HCT116 (cell line): ENCODE measurements at regions not wholly inside any gene's neighbourhood (a gene's known extent, or its start where the extent isn't known, plus 50 kb on each side); places are given as distances from the start of the nearest gene placed in this dataset.

ENCODE experiments used
- ATAC-seq: fragments of 200-7000 bp; cut with Tn5 transposase; 2 replicates; pipeline ENCODE4 v1.9.1; 2020; ENCODE audit warnings: mild to moderate bottlenecking, moderate library complexity
- BruUV-seq: library from RNA; stranded (reverse); fragments of 400-500 nt; replicated peaks from 2 replicates; lab custom pipeline; 2021; lab: Mats Ljungman, UMichigan
- CTCF ChIA-PET: fragments of 300-600 bp; sonication (Branson Sonifier 250); formaldehyde crosslinking; loops from one replicate; lab custom pipeline; 2021; ENCODE audit warnings: antibody characterized with exemption; lab: Charles Lee
- POLR2A ChIA-PET: fragments of 300-600, 350-600 bp; sonication (Branson Sonifier 250); formaldehyde crosslinking; loops from one replicate; lab custom pipeline; 2021; ENCODE audit warnings: antibody characterized with exemption; lab: Charles Lee
- RAD21 ChIA-PET, 2 experiments: fragments of 300-600 bp; sonication (Branson Sonifier 250); formaldehyde crosslinking; loops; one replicate each; lab custom pipeline; 2023; ENCODE audit warnings: low total read pairs in 2 of 2; ENCODE audit not compliant: uncharacterized antibody in 2 of 2, unreplicated experiment in 2 of 2, low non-redundant PET in 1 of 2; lab: Charles Lee
- DNase-seq: peaks from one replicate; pipeline ENCODE4 v3.0.0-alpha.2; 2010; ENCODE audit warnings: low read depth, low spot score
- H2AFZ ChIP-seq: fragments of 200-600 bp; shearing (Covaris generic), sonication (generic); 2 replicates; pipeline ENCODE4 v1.6.1; 2017; ENCODE audit warnings: low read depth, mixed run types, mixed read lengths, antibody characterized with exemption, low read length; ENCODE audit not compliant: poor library complexity, severe bottlenecking
- H3K27ac ChIP-seq: 2 replicates; pipeline ENCODE4 v1.5.1; 2012; ENCODE audit warnings: low read depth, low read length
- H3K27me3 ChIP-seq: fragments of 200-600 bp; sonication (generic); 2 replicates; pipeline ENCODE4 v1.6.1; 2016; ENCODE audit warnings: mixed run types, low read length, mixed read lengths; ENCODE audit not compliant: insufficient read depth
- H3K36me3 ChIP-seq, 2 experiments: fragments of 200-500 bp in 1 of 2; fragments of 200-600 bp in 1 of 2; sonication (Bioruptor generic) in 1 of 2; sonication (generic) in 1 of 2; 2 replicates each; pipeline versions ENCODE4 v1.5.1 to v1.6.1; 2014 to 2016; ENCODE audit warnings: low read length in 2 of 2, inconsistent platforms in 1 of 2, mixed read lengths in 1 of 2, mixed run types in 1 of 2; ENCODE audit not compliant: insufficient read depth in 2 of 2, control insufficient read depth in 1 of 2
- H3K4me1 ChIP-seq, 2 experiments: fragments of 200-600 bp in 1 of 2; sonication (generic) in 1 of 2; 2 replicates each; pipeline versions ENCODE4 v1.5.1 to v1.6.1; 2012 to 2017; ENCODE audit warnings: low read length in 2 of 2, inconsistent platforms in 1 of 2, mild to moderate bottlenecking in 1 of 2, mixed read lengths in 1 of 2, mixed run types in 1 of 2, moderate library complexity in 1 of 2; ENCODE audit not compliant: insufficient read depth in 2 of 2, control insufficient read depth in 1 of 2
- H3K4me2 ChIP-seq: fragments of 200-600 bp; sonication (generic); 2 replicates; pipeline ENCODE4 v1.6.1; 2017; ENCODE audit warnings: mixed run types, low read length, mixed read lengths
- H3K4me3 ChIP-seq, 2 experiments: fragments of 200-600 bp in 1 of 2; sonication (generic) in 1 of 2; replicated peaks in 1 of 2; 2 replicates each; pipeline ENCODE4 v1.5.1; 2011 to 2016; ENCODE audit warnings: low read length in 2 of 2, control low read depth in 1 of 2, low read depth in 1 of 2, mild to moderate bottlenecking in 1 of 2, mixed read lengths in 1 of 2, mixed run types in 1 of 2
- H3K79me2 ChIP-seq: fragments of 200-600 bp; sonication (generic); 2 replicates; pipeline ENCODE4 v1.6.1; 2017; ENCODE audit warnings: mild to moderate bottlenecking, mixed run types, low read length, moderate library complexity, mixed read lengths; ENCODE audit not compliant: insufficient read depth
- H3K9ac ChIP-seq: fragments of 200-600 bp; sonication (generic); 2 replicates; pipeline ENCODE4 v1.6.1; 2016; ENCODE audit warnings: low read length, mixed read lengths
- H3K9me2 ChIP-seq: fragments of 200-600 bp; sonication (generic), shearing (Covaris generic); 2 replicates; pipeline ENCODE4 v1.6.1; 2017; ENCODE audit warnings: mixed run types, mild to moderate bottlenecking, moderate library complexity; ENCODE audit not compliant: insufficient read depth
- H3K9me3 ChIP-seq, 2 experiments: fragments of 200-500 bp in 1 of 2; fragments of 200-600 bp in 1 of 2; sonication (Bioruptor generic) in 1 of 2; sonication (generic) in 1 of 2; 2 replicates each; pipeline ENCODE4 v1.6.1; 2014 to 2017; ENCODE audit warnings: low read length in 2 of 2, mixed read lengths in 2 of 2, inconsistent platforms in 1 of 2, low read depth in 1 of 2, mild to moderate bottlenecking in 1 of 2, mixed run types in 1 of 2, moderate library complexity in 1 of 2; ENCODE audit not compliant: control insufficient read depth in 1 of 2, insufficient read depth in 1 of 2
- H4K20me1 ChIP-seq: fragments of 200-600 bp; sonication (generic), shearing (Covaris generic); 2 replicates; pipeline ENCODE4 v1.6.1; 2017; ENCODE audit warnings: mixed run types, mild to moderate bottlenecking, moderate library complexity; ENCODE audit not compliant: insufficient read depth
- CBX3 ChIP-seq: IDR thresholded peaks from 2 replicates; pipeline ENCODE4 v1.6.1; 2012; ENCODE audit warnings: low read depth
- CEBPB ChIP-seq: IDR thresholded peaks from 2 replicates; pipeline ENCODE4 v1.6.1; 2012; ENCODE audit warnings: low read depth
- EGR1 ChIP-seq: IDR thresholded peaks from 2 replicates; pipeline ENCODE4 v1.6.1; 2012; ENCODE audit warnings: low read depth
- EZH2 ChIP-seq: fragments of 200-600 bp; sonication (generic); IDR thresholded peaks from 2 replicates; pipeline ENCODE4 v1.6.1; 2017; ENCODE audit warnings: antibody characterized with exemption, mixed run types
- EZH2phosphoT487 ChIP-seq: fragments of 200-600 bp; IDR thresholded peaks from 2 replicates; pipeline ENCODE4 v1.6.1; 2018; ENCODE audit warnings: antibody characterized with exemption, borderline replicate concordance
- FOSL1 ChIP-seq: IDR thresholded peaks from 2 replicates; pipeline ENCODE4 v1.6.1; 2012; ENCODE audit warnings: low read depth
- POLR2AphosphoS5 ChIP-seq: IDR thresholded peaks from 2 replicates; pipeline ENCODE4 v1.6.1; 2011; ENCODE audit warnings: mild to moderate bottlenecking, low read depth, low read length, moderate library complexity
- RAD21 ChIP-seq: IDR thresholded peaks from 2 replicates; pipeline ENCODE4 v1.6.1; 2012; ENCODE audit warnings: low read depth, mild to moderate bottlenecking
- REST ChIP-seq: IDR thresholded peaks from 2 replicates; pipeline ENCODE4 v1.6.1; 2012; ENCODE audit warnings: low read depth
- SIN3A ChIP-seq: IDR thresholded peaks from 2 replicates; pipeline ENCODE4 v1.6.1; 2012; ENCODE audit warnings: low read depth
- SP1 ChIP-seq: IDR thresholded peaks from 2 replicates; pipeline ENCODE4 v1.6.1; 2012; ENCODE audit warnings: low read depth
- SRF ChIP-seq: IDR thresholded peaks from 2 replicates; pipeline ENCODE4 v1.6.1; 2012; ENCODE audit warnings: low read depth
- TCF7L2 ChIP-seq: IDR thresholded peaks from 2 replicates; pipeline ENCODE4 v1.7.0; 2011; ENCODE audit warnings: borderline replicate concordance, inconsistent platforms; ENCODE audit not compliant: insufficient read depth, insufficient read length; ENCODE audit errors: extremely low read depth
- YY1 ChIP-seq: IDR thresholded peaks from 2 replicates; pipeline ENCODE4 v1.6.1; 2011; ENCODE audit warnings: low read length, low read depth, moderate library complexity, mild to moderate bottlenecking; ENCODE audit not compliant: insufficient replicate concordance; ENCODE audit errors: extremely low read depth
- ZBTB33 ChIP-seq: IDR thresholded peaks from 2 replicates; pipeline ENCODE4 v1.6.1; 2011; ENCODE audit warnings: mild to moderate bottlenecking, low read length, moderate library complexity; ENCODE audit not compliant: insufficient replicate concordance; ENCODE audit errors: extremely low read depth
- ZFX ChIP-seq: fragments of 450-650 bp; IDR thresholded peaks from 2 replicates; pipeline ENCODE4 v1.6.1; 2017
- ZNF274 ChIP-seq: fragments of 200-500 bp; sonication (Bioruptor generic); IDR thresholded peaks from 2 replicates; pipeline ENCODE4 v1.6.1; 2014; ENCODE audit warnings: mild to moderate bottlenecking, low read depth, low read length, inconsistent platforms
- intact Hi-C: fragments of 100-400 bp; cut with micrococcal nuclease; formaldehyde crosslinking; loops from 2 replicates; pipeline ENCODE4 v1.10.0; 2022

- no peak overlapping the region for H3K4me2 ChIP-seq
- no peaks in the 10 kb centered on the region for H4K20me1 ChIP-seq
- no peaks in the 10 kb centered on the region for H3K9me2 ChIP-seq
- H3K27ac ChIP-seq: no peak overlapping the region
- H3K9me3 ChIP-seq: no peaks in the 10 kb centered on the region
- H2AFZ ChIP-seq: peak overlapping the region; percentile 62
- BruUV-seq: no TSS peak
- no peaks in the 10 kb centered on the region for H3K79me2 ChIP-seq
- peak; percentile 3 for DNase-seq
- CTCF ChIA-PET: no interaction called here
- H3K36me3 ChIP-seq: no peaks in the 10 kb centered on the region
- 0 out of 2 replicates have a peak, but pooled peaks have one; percentile 34 for ATAC-seq
- intact Hi-C loops: no loop called here
- no peaks in the 10 kb centered on the region for H3K27me3 ChIP-seq
- H3K4me3 ChIP-seq: no peak overlapping the region
- H3K9ac ChIP-seq: no peak overlapping the region
- RAD21 ChIA-PET: no interaction called here
- POLR2A ChIA-PET: no interaction called here
- TF ChIP-seq POLR2AphosphoS5: no peak
- H3K4me1 ChIP-seq: peaks cover 0 to 5% of the 10 kb centered on the region in 2 experiments; a peak in 2 of 4 replicates
Observed at GRCh38 chr12:83945871-83946270, 966.7 kb downstream of the SLC6A15 start.

GRCh38 chr12:83939718-83940117 lies 972.9 kb downstream of the SLC6A15 start:
- no peaks in the 10 kb centered on the region for H3K79me2 ChIP-seq
- intact Hi-C loops: no loop called here
- RAD21 ChIA-PET: no interaction called here
- no peak overlapping the region for H3K4me2 ChIP-seq
- ATAC-seq: no peak
- no peaks in the 10 kb centered on the region for H4K20me1 ChIP-seq
- no peaks in the 10 kb centered on the region for H3K4me1 ChIP-seq
- no peaks in the 10 kb centered on the region for H3K9me2 ChIP-seq
- no peaks in the 10 kb centered on the region for H3K36me3 ChIP-seq
- H3K9ac ChIP-seq: no peak overlapping the region
- H3K27ac ChIP-seq: no peak overlapping the region
- TF ChIP-seq SIN3A (no peak), ZFX (no peak), RAD21 (no peak), TCF7L2 (no peak), POLR2AphosphoS5 (no peak), ZBTB33 (no peak), YY1 (no peak), SRF (no peak), CBX3 (no peak), ZNF274 (no peak), EZH2 (no peak), SP1 (no peak), REST (no peak), CEBPB (no peak), EGR1 (no peak), EZH2phosphoT487 (no peak), FOSL1 (no peak)
- TF ChIP-seq, all 23 proteins: peak for 0
- Histone ChIP-seq H3K27me3 (no peaks in the 10 kb centered on the region), H3K4me3 (no peak overlapping the region), H3K9me3 (no peaks in the 10 kb centered on the region), H2AFZ (no peak overlapping the region)
- no TSS peak for BruUV-seq
- POLR2A ChIA-PET: no interaction called here
- CTCF ChIA-PET: no interaction called here
- no peak for DNase-seq
